ENCODE measurements at regions not wholly inside any gene's neighbourhood (a gene's known extent, or its start where the extent isn't known, plus 50 kb on each side); places are given as distances from the start of the nearest gene placed in this dataset.

- DNase-seq (ENCODE audit: insufficient read length, low spot score) = no peak
Observed at GRCh38 chr13:50521006-50521830, 322.3 kb downstream of the DLEU7 start.

GRCh38 chr13:50521831-50522149 lies 321.7 kb downstream of the DLEU7 start:
- DNase-seq (ENCODE audit: insufficient read length, low spot score) (no peak), FAIRE-seq (no peak)
- no peak for TF ChIP-seq CTCF (IDR thresholded peaks at IDR 0.05; ENCODE audit: insufficient read depth, missing control alignments)

More at GRCh38 chr13:50521006-50521830, 322.3 kb downstream of the DLEU7 start:
- no peak for FAIRE-seq
- no peak for TF ChIP-seq CTCF (IDR thresholded peaks at IDR 0.05; ENCODE audit: insufficient read depth, missing control alignments)

GRCh38 chr13:50522506-50522905 lies 321.0 kb downstream of the DLEU7 start:
- no peak for TF ChIP-seq CTCF (IDR thresholded peaks at IDR 0.05; ENCODE audit: insufficient read depth, missing control alignments)
- FAIRE-seq (no peak), DNase-seq (ENCODE audit: insufficient read length, low spot score) (no peak)

DNA sequence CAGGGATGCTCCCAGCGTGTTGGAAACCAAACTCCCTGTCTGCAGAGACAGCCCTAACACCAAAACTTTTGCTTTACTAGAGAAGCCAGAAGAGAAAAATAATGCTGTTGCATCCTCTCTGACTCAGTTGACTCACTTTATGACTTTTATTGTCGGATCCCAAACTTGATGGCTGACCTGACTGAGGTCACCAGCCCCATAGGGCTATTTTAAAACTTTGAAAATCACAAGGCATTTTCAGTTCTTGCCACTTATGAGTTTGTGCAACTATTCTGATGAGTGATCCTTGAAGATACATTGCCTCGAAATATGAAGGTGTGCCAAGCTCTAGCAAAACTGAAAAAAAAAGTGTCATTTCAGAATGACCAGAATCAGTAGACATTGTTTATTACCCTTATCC lies 320.2 kb downstream of the DLEU7 start:
- no peak for DNase-seq (ENCODE audit: insufficient read length, low spot score)
- TF ChIP-seq CTCF (IDR thresholded peaks at IDR 0.05; ENCODE audit: insufficient read depth, missing control alignments) = no peak
- FAIRE-seq = no peak

DNA sequence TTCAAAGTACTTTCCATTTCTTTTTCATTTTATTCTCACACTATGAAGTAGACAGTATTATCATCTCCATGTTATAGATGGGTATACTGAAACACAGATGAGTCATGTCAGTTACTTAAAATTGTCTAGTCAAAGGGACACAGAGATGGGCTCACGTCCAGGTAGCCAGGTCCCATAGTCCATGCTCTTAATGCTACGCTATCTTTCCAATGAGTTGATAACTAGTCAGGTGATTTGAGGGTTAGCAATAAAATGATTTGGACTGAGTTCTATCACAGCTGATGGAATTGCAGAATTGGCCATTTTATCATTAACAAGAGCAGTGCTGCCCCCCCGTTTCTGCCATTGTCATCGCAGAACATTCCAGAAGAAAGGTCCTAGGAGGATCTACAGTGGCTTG lies 318.9 kb downstream of the DLEU7 start:
- DNase-seq (ENCODE audit: insufficient read length, low spot score) (no peak), FAIRE-seq (no peak)
- TF ChIP-seq CTCF (IDR thresholded peaks at IDR 0.05; ENCODE audit: insufficient read depth, missing control alignments) = no peak

- TF ChIP-seq CTCF (IDR thresholded peaks at IDR 0.05; ENCODE audit: insufficient read depth, missing control alignments) = no peak
- no peak for DNase-seq (ENCODE audit: insufficient read length, low spot score)
- no peak for FAIRE-seq
Observed at GRCh38 chr13:50526661-50527071, 316.8 kb downstream of the DLEU7 start.

- TF ChIP-seq CTCF (IDR thresholded peaks at IDR 0.05; ENCODE audit: insufficient read depth, missing control alignments) = no peak
- DNase-seq (ENCODE audit: insufficient read length, low spot score) (no peak), FAIRE-seq (no peak)
Observed at GRCh38 chr13:50527188-50527587, 316.3 kb downstream of the DLEU7 start.

Measured in D721Med (cell line).